ENCODE measurements at regions not wholly inside any gene's neighbourhood (a gene's known extent, or its start where the extent isn't known, plus 50 kb on each side); places are given as distances from the start of the nearest gene placed in this dataset.
"Not testable (repeated sequence)": the region's sequence is repeated elsewhere in the genome, so short reads cannot be mapped to it uniquely, and the experiment has no call there.

- TF ChIP-seq, protein P1, sequence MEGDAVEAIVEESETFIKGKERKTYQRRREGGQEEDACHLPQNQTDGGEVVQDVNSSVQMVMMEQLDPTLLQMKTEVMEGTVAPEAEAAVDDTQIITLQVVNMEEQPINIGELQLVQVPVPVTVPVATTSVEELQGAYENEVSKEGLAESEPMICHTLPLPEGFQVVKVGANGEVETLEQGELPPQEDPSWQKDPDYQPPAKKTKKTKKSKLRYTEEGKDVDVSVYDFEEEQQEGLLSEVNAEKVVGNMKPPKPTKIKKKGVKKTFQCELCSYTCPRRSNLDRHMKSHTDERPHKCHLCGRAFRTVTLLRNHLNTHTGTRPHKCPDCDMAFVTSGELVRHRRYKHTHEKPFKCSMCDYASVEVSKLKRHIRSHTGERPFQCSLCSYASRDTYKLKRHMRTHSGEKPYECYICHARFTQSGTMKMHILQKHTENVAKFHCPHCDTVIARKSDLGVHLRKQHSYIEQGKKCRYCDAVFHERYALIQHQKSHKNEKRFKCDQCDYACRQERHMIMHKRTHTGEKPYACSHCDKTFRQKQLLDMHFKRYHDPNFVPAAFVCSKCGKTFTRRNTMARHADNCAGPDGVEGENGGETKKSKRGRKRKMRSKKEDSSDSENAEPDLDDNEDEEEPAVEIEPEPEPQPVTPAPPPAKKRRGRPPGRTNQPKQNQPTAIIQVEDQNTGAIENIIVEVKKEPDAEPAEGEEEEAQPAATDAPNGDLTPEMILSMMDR (IDR thresholded peaks at IDR 0.05): not testable (repeated sequence)
- not testable (repeated sequence) for TF ChIP-seq POLR2A (IDR thresholded peaks at IDR 0.05)
These were observed 75.3 kb downstream of the BARX1 start for GRCh38 chr9:93879662-93880407.

Measured in body of pancreas (tissue), 4 donors.